K562 (cell line): ENCODE measurements at regions not wholly inside any gene's neighbourhood (a gene's known extent, or its start where the extent isn't known, plus 50 kb on each side); places are given as distances from the start of the nearest gene placed in this dataset.

ENCODE experiments used
- ATAC-seq: fragments of 200-7000 bp; cut with Tn5 transposase; 3 replicates; pipeline ENCODE4 v1.9.1; 2020; ENCODE audit warnings: moderate library complexity
- BruUV-seq: library from RNA; stranded (reverse); fragments of 400-500 nt; replicated peaks from 2 replicates; lab custom pipeline; 2021; lab: Mats Ljungman, UMichigan
- CTCF ChIA-PET: fragments of 300-600 bp; formaldehyde crosslinking; extraction: SDS; loops from one replicate; lab custom pipeline; 2021; ENCODE audit warnings: low intra/inter-chr PET ratio; lab: Yijun Ruan, JAX
- POLR2A ChIA-PET: fragments of 300-600, 350-650 bp; sonication (Branson Sonifier 250); formaldehyde crosslinking; extraction: SDS; loops from one replicate; lab custom pipeline; 2021; ENCODE audit warnings: antibody characterized with exemption, inconsistent platforms; lab: Yijun Ruan, JAX
- DNase-seq, 4 experiments: peaks; one replicate each; pipeline versions ENCODE4 v3.0.0 to v3.0.0-alpha.2; 2011 to 2018; ENCODE audit warnings: low spot score in 3 of 4, mixed read lengths in 3 of 4; ENCODE audit errors: extremely low read depth in 1 of 4
- FAIRE-seq: peaks from 2 replicates; lab custom pipeline; 2011; peaks lifted over from hg19 to GRCh38; lab: Jason Lieb, UNC
- H2AFZ ChIP-seq: 2 replicates; pipeline ENCODE4 v1.6.0; 2011; ENCODE audit warnings: low read depth, low read length, control low read depth, inconsistent platforms
- H3K27ac ChIP-seq: fragments of 200-600 bp; 3 replicates; pipeline ENCODE4 v1.8.0; 2011; ENCODE audit warnings: low read depth, mild to moderate bottlenecking, control low read depth, inconsistent platforms, low read length, moderate library complexity, mixed read lengths; ENCODE audit errors: extremely low read depth
- H3K27me3 ChIP-seq, 2 experiments: fragments of 300-600 bp in 1 of 2; 2 replicates in 1 of 2; 3 replicates in 1 of 2; pipeline versions ENCODE4 v1.6.0 to v1.8.0; 2011; ENCODE audit warnings: inconsistent platforms in 2 of 2, low read length in 2 of 2, mild to moderate bottlenecking in 1 of 2, mixed read lengths in 1 of 2, moderate library complexity in 1 of 2; ENCODE audit not compliant: control insufficient read depth in 2 of 2, insufficient read depth in 2 of 2
- H3K36me3 ChIP-seq: fragments of 300-600 bp; 3 replicates; pipeline ENCODE4 v1.8.0; 2011; ENCODE audit warnings: mild to moderate bottlenecking, low read length, inconsistent platforms; ENCODE audit not compliant: control insufficient read depth, insufficient read depth
- H3K4me1 ChIP-seq, 2 experiments: fragments of 200-600 bp in 1 of 2; replicated peaks in 1 of 2; 2 replicates in 1 of 2; 3 replicates in 1 of 2; pipeline versions ENCODE4 v1.5.1 to v1.8.0; 2011; ENCODE audit warnings: inconsistent platforms in 2 of 2, low read length in 2 of 2, mild to moderate bottlenecking in 1 of 2, mixed read lengths in 1 of 2, moderate library complexity in 1 of 2; ENCODE audit not compliant: control insufficient read depth in 2 of 2, insufficient read depth in 2 of 2
- H3K4me2 ChIP-seq: 2 replicates; pipeline ENCODE4 v1.6.1; 2011; ENCODE audit warnings: low read length, control low read depth, inconsistent platforms, mixed read lengths; ENCODE audit not compliant: insufficient read depth
- H3K4me3 ChIP-seq: fragments of 200-600 bp; sonication (generic), shearing (Covaris generic); 2 replicates; pipeline ENCODE4 v1.5.1; 2016; ENCODE audit warnings: control low read depth, inconsistent platforms
- H3K79me2 ChIP-seq: fragments of 200-600 bp; 3 replicates; pipeline ENCODE4 v1.8.0; 2011; ENCODE audit warnings: low read length, inconsistent platforms; ENCODE audit not compliant: control insufficient read depth, insufficient read depth
- H3K9ac ChIP-seq, 2 experiments: 2 replicates each; pipeline versions ENCODE4 v1.6.0 to v1.6.1; 2011; ENCODE audit warnings: low read depth in 2 of 2, low read length in 2 of 2, control low read depth in 1 of 2, inconsistent platforms in 1 of 2, mild to moderate bottlenecking in 1 of 2, mixed read lengths in 1 of 2; ENCODE audit not compliant: insufficient read depth in 1 of 2
- H3K9me1 ChIP-seq: one replicate; pipeline ENCODE4 v1.6.0; 2011; ENCODE audit warnings: inconsistent platforms, mild to moderate bottlenecking, low read length, moderate library complexity; ENCODE audit not compliant: control insufficient read depth, insufficient read depth
- H3K9me3 ChIP-seq: replicated peaks from 2 replicates; pipeline ENCODE4 v1.5.1; 2011; ENCODE audit warnings: low read depth, low read length, inconsistent platforms; ENCODE audit not compliant: control insufficient read depth, insufficient read depth
- H4K20me1 ChIP-seq: replicated peaks from 2 replicates; pipeline ENCODE4 v1.6.1; 2011; ENCODE audit warnings: low read length, inconsistent platforms, mixed read lengths; ENCODE audit not compliant: control insufficient read depth, insufficient read depth
- DDX20 ChIP-seq: fragments of 450-650 bp; IDR thresholded peaks from 2 replicates; pipeline ENCODE4 v1.6.1; 2016; ENCODE audit warnings: missing genetic modification characterization, low read depth, mild to moderate bottlenecking, missing compliant biosample characterization, moderate library complexity
- FOXJ2 ChIP-seq: fragments of 200-800 bp; sonication (Bioruptor generic); IDR thresholded peaks from 2 replicates; pipeline ENCODE4 v1.6.1; 2016; ENCODE audit warnings: missing genetic modification characterization, missing compliant biosample characterization
- JUND ChIP-seq, 2 experiments: IDR thresholded peaks; 2 replicates in 1 of 2; 3 replicates in 1 of 2; pipeline ENCODE4 v1.6.1; 2011; ENCODE audit warnings: borderline replicate concordance in 2 of 2, low read depth in 2 of 2, low read length in 2 of 2, improper control_type of control experiment in 1 of 2, missing biosample characterization in 1 of 2, missing genetic modification characterization in 1 of 2, missing genetic modification reagents in 1 of 2
- PBX2 ChIP-seq, 2 experiments: IDR thresholded peaks in 1 of 2; conservative IDR thresholded peaks in 1 of 2; 2 replicates each; pipeline ENCODE4 v1.6.1; 2016; ENCODE audit warnings: low read depth in 2 of 2, mild to moderate bottlenecking in 1 of 2, missing compliant biosample characterization in 1 of 2, missing genetic modification characterization in 1 of 2, moderate library complexity in 1 of 2
- RBM15 ChIP-seq: fragments of 200-400 bp; formaldehyde crosslinking; IDR thresholded peaks from 2 replicates; pipeline ENCODE4 v1.6.1; 2018; ENCODE audit warnings: mild to moderate bottlenecking, low read length, moderate library complexity; ENCODE audit not compliant: insufficient read depth
- SUPT5H ChIP-seq: fragments of 450-650 bp; IDR thresholded peaks from 2 replicates; pipeline ENCODE4 v1.6.1; 2016
- TAF15 ChIP-seq: fragments of 200-400 bp; formaldehyde crosslinking; IDR thresholded peaks from 2 replicates; pipeline ENCODE4 v1.6.1; 2017; ENCODE audit warnings: mild to moderate bottlenecking, low read depth, low read length, moderate library complexity
- ZNF12 ChIP-seq: sonication (generic); formaldehyde crosslinking; IDR thresholded peaks from 2 replicates; pipeline ENCODE4 v1.4.0; 2020; ENCODE audit warnings: mild to moderate bottlenecking, missing genetic modification reagents
- ZNF146 ChIP-seq: IDR thresholded peaks from one replicate; pipeline ENCODE4 v1.6.1; 2018; ENCODE audit warnings: missing compliant biosample characterization; ENCODE audit not compliant: unreplicated experiment
- ZNF76 ChIP-seq: fragments of 250-450 bp; sonication (Bioruptor Pico); IDR thresholded peaks from 2 replicates; pipeline ENCODE4 v1.4.0; 2020; ENCODE audit warnings: mild to moderate bottlenecking, moderate library complexity, borderline replicate concordance
- WGBS: fragments of 100-300 bp; shearing (Covaris generic); methylation state at CpG from one replicate; pipeline ENCODE4 v1.1.6; 2016; ENCODE audit warnings: low coverage, mixed read lengths; ENCODE audit not compliant: insufficient coverage; ENCODE audit errors: missing lambda C conversion rate; 5-methylcytosine and 5-hydroxymethylcytosine counted together
- in situ Hi-C: fragments of 300-500 bp; cut with MboI; formaldehyde crosslinking; loops from 4 replicates; pipeline ENCODE4 v1.15.0; 2018; ENCODE audit warnings: inconsistent platforms, mixed read lengths
- intact Hi-C: fragments of 100-400 bp; cut with micrococcal nuclease; formaldehyde crosslinking; loops from 2 replicates; pipeline ENCODE4 v1.14.2; 2022
- TF ChIP-seq, protein P1 (sequence below): sonication (generic); formaldehyde crosslinking; IDR thresholded peaks from 2 replicates; pipeline ENCODE4 v1.8.0; 2023; ENCODE audit warnings: missing genetic modification reagents, mild to moderate bottlenecking, borderline replicate concordance

DNA sequence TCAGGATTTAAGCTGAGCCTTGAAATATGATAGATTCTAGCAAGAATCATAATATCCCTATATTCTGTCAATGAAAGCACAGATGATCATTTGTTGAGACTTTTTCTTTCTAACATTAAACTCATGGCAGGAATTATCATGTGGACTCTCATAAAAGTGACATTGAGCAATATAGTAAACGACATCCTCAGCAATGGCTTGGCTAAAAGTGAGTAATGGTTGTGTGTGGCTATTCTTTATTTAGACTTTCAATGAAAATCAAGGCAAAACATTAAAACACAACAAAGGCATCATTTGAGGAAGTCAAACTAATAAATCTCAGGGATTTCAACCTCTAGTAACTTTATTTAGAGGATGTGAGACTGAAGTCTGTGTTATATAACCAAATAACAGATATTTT is 257.8 kb upstream of the ADGRL4 start:
- no peak for FAIRE-seq
- POLR2A ChIA-PET, result no interaction called here
- TF ChIP-seq ZNF12 (CRISPR knock-in tag) (no peak), ZNF76 (CRISPR knock-in tag) (no peak), DDX20 (tag) (no peak), RBM15 (no peak), ZNF146 (no peak), FOXJ2 (tag) (no peak), TAF15 (no peak), JUND (IDR thresholded peaks at IDR 0.05; ENCODE audit: borderline replicate concordance, low read depth, low read length) (no peak), JUND (tag; IDR thresholded peaks at IDR 0.05; ENCODE audit: borderline replicate concordance, low read depth, low read length) (no peak), SUPT5H (no peak), PBX2 (CRISPR knock-in tag; IDR thresholded peaks at IDR 0.05; ENCODE audit: low read depth) (no peak), PBX2 (tag; conservative IDR thresholded peaks at IDR 0.05; ENCODE audit: low read depth) (no peak)
- TF ChIP-seq, protein P1, sequence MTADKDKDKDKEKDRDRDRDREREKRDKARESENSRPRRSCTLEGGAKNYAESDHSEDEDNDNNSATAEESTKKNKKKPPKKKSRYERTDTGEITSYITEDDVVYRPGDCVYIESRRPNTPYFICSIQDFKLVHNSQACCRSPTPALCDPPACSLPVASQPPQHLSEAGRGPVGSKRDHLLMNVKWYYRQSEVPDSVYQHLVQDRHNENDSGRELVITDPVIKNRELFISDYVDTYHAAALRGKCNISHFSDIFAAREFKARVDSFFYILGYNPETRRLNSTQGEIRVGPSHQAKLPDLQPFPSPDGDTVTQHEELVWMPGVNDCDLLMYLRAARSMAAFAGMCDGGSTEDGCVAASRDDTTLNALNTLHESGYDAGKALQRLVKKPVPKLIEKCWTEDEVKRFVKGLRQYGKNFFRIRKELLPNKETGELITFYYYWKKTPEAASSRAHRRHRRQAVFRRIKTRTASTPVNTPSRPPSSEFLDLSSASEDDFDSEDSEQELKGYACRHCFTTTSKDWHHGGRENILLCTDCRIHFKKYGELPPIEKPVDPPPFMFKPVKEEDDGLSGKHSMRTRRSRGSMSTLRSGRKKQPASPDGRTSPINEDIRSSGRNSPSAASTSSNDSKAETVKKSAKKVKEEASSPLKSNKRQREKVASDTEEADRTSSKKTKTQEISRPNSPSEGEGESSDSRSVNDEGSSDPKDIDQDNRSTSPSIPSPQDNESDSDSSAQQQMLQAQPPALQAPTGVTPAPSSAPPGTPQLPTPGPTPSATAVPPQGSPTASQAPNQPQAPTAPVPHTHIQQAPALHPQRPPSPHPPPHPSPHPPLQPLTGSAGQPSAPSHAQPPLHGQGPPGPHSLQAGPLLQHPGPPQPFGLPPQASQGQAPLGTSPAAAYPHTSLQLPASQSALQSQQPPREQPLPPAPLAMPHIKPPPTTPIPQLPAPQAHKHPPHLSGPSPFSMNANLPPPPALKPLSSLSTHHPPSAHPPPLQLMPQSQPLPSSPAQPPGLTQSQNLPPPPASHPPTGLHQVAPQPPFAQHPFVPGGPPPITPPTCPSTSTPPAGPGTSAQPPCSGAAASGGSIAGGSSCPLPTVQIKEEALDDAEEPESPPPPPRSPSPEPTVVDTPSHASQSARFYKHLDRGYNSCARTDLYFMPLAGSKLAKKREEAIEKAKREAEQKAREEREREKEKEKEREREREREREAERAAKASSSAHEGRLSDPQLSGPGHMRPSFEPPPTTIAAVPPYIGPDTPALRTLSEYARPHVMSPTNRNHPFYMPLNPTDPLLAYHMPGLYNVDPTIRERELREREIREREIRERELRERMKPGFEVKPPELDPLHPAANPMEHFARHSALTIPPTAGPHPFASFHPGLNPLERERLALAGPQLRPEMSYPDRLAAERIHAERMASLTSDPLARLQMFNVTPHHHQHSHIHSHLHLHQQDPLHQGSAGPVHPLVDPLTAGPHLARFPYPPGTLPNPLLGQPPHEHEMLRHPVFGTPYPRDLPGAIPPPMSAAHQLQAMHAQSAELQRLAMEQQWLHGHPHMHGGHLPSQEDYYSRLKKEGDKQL (CRISPR knock-in tag), result no peak

More for the DNA sequence above, 257.8 kb upstream of the ADGRL4 start:
- Histone ChIP-seq H3K4me1 (no peaks in the 10 kb centered on the region), H3K9me1 (no peaks in the 10 kb centered on the region), H2AFZ (no peak overlapping the region), H3K36me3 (no peaks in the 10 kb centered on the region), H3K4me3 (no peak overlapping the region), H3K79me2 (no peaks in the 10 kb centered on the region), H3K9ac (no peak overlapping the region), H3K27me3 (no peaks in the 10 kb centered on the region), H4K20me1 (no peaks in the 10 kb centered on the region), H3K4me2 (no peak overlapping the region), H3K27ac (no peak overlapping the region), H3K9me3 (no peaks in the 10 kb centered on the region)
- no peak for ATAC-seq
- no peak for DNase-seq
- in situ Hi-C loops, result no loop called here
- 0% methylated on average over 1 of the region's 1 CpG for WGBS
- no TSS peak for BruUV-seq
- CTCF ChIA-PET, result no interaction called here
- intact Hi-C loops, result no loop called here
